UCSD-AML1 (cell line): ENCODE measurements at regions not wholly inside any gene's neighbourhood (a gene's known extent, or its start where the extent isn't known, plus 50 kb on each side); places are given as distances from the start of the nearest gene placed in this dataset.

Source experiments
- DNase-seq: peaks from one replicate; lab custom pipeline; 2025; ENCODE audit not compliant: unreplicated experiment; lab: John Stamatoyannopoulos, UW

- DNase-seq, result no peak
These were observed 708.8 kb downstream of the HDGFL1 start for GRCh38 chr6:23278180-23278532.

GRCh38 chr6:23280437-23280836 is 711.1 kb downstream of the HDGFL1 start:
- no peak for DNase-seq

GRCh38 chr6:23282252-23283021 is 713.1 kb downstream of the HDGFL1 start:
- DNase-seq, result no peak

- DNase-seq, result no peak
These were observed 724.3 kb downstream of the HDGFL1 start for GRCh38 chr6:23293653-23294052.

GRCh38 chr6:23301556-23301955 is 732.2 kb downstream of the HDGFL1 start:
- no peak for DNase-seq

GRCh38 chr6:23302514-23302913 is 733.1 kb downstream of the HDGFL1 start:
- no peak for DNase-seq

GRCh38 chr6:23305325-23305943 is 736.1 kb downstream of the HDGFL1 start:
- no peak for DNase-seq

- DNase-seq, result no peak
These were observed 737.0 kb downstream of the HDGFL1 start for GRCh38 chr6:23306251-23306950.

- no peak for DNase-seq
These were observed 738.1 kb downstream of the HDGFL1 start for GRCh38 chr6:23307516-23307915.

- no peak for DNase-seq
These were observed 738.8 kb downstream of the HDGFL1 start for GRCh38 chr6:23308166-23308565.

- no peak for DNase-seq
These were observed 741.8 kb downstream of the HDGFL1 start for GRCh38 chr6:23311211-23311610.

GRCh38 chr6:23316131-23316530 is 746.8 kb downstream of the HDGFL1 start:
- DNase-seq, result no peak

GRCh38 chr6:23316931-23317330 is 747.6 kb downstream of the HDGFL1 start:
- no peak for DNase-seq

- DNase-seq, result no peak
These were observed 750.2 kb downstream of the HDGFL1 start for GRCh38 chr6:23319582-23319981.

GRCh38 chr6:23320471-23321015 is 751.2 kb downstream of the HDGFL1 start:
- no peak for DNase-seq

GRCh38 chr6:23323897-23324296 is 754.5 kb downstream of the HDGFL1 start:
- no peak for DNase-seq

- DNase-seq, result no peak
These were observed 755.7 kb downstream of the HDGFL1 start for GRCh38 chr6:23325065-23325464.

GRCh38 chr6:23327621-23328020 is 758.3 kb downstream of the HDGFL1 start:
- no peak for DNase-seq

- DNase-seq, result no peak
These were observed 759.7 kb downstream of the HDGFL1 start for GRCh38 chr6:23329086-23329485.

GRCh38 chr6:23330632-23331031 is 761.3 kb downstream of the HDGFL1 start:
- DNase-seq, result no peak

- no peak for DNase-seq
These were observed 765.0 kb downstream of the HDGFL1 start for GRCh38 chr6:23334360-23334759.

- no peak for DNase-seq
These were observed 766.5 kb downstream of the HDGFL1 start for GRCh38 chr6:23335894-23336293.
